Keratinocyte (primary cell): ENCODE measurements at regions not wholly inside any gene's neighbourhood (a gene's known extent, or its start where the extent isn't known, plus 50 kb on each side); places are given as distances from the start of the nearest gene placed in this dataset.

ENCODE experiments used
- DNase-seq: peaks from one replicate; pipeline ENCODE4 v3.0.0-alpha.2; 2011; ENCODE audit warnings: low read depth, missing footprints, low spot score
- FAIRE-seq: peaks from 2 replicates; lab custom pipeline; 2011; peaks lifted over from hg19 to GRCh38; lab: Jason Lieb, UNC
- H2AFZ ChIP-seq: 2 replicates; pipeline ENCODE4 v1.6.0; 2012; ENCODE audit warnings: low read length, control low read depth, inconsistent platforms; ENCODE audit not compliant: control insufficient read depth
- H3K27ac ChIP-seq: 2 replicates; pipeline ENCODE4 v1.5.1; 2011; ENCODE audit warnings: low read length; ENCODE audit not compliant: control insufficient read depth, insufficient read depth
- H3K27me3 ChIP-seq: 3 replicates; pipeline ENCODE4 v1.6.0; 2011; ENCODE audit warnings: low read length; ENCODE audit not compliant: control insufficient read depth, insufficient read depth; ENCODE audit errors: extremely low read depth
- H3K36me3 ChIP-seq, 2 experiments: 2 replicates in 1 of 2; 3 replicates in 1 of 2; pipeline ENCODE4 v1.5.1; 2011; ENCODE audit warnings: low read length in 2 of 2, mild to moderate bottlenecking in 1 of 2; ENCODE audit not compliant: control insufficient read depth in 2 of 2, insufficient read depth in 2 of 2; ENCODE audit errors: extremely low read depth in 1 of 2
- H3K4me1 ChIP-seq: 3 replicates; pipeline ENCODE4 v1.5.1; 2011; ENCODE audit warnings: low read length; ENCODE audit not compliant: control insufficient read depth, insufficient read depth; ENCODE audit errors: extremely low read depth
- H3K4me2 ChIP-seq: 3 replicates; pipeline ENCODE4 v1.6.0; 2011; ENCODE audit warnings: low read depth, low read length; ENCODE audit not compliant: control insufficient read depth, insufficient read depth; ENCODE audit errors: extremely low read depth
- H3K4me3 ChIP-seq, 3 experiments: fragments of 200-600 bp in 1 of 3; sonication (generic) in 1 of 3; 2 replicates in 2 of 3; 3 replicates in 1 of 3; pipeline ENCODE4 v1.5.1; 2011 to 2016; ENCODE audit warnings: low read length in 3 of 3, mild to moderate bottlenecking in 3 of 3, control low read depth in 2 of 3, inconsistent platforms in 1 of 3, low read depth in 1 of 3, mixed read lengths in 1 of 3, mixed run types in 1 of 3, moderate library complexity in 1 of 3; ENCODE audit not compliant: control insufficient read depth in 2 of 3, insufficient read depth in 2 of 3; ENCODE audit errors: extremely low read depth in 1 of 3
- H3K79me2 ChIP-seq: 2 replicates; pipeline ENCODE4 v1.6.0; 2012; ENCODE audit warnings: low read length; ENCODE audit not compliant: control insufficient read depth, insufficient read depth
- H3K9ac ChIP-seq: 3 replicates; pipeline ENCODE4 v1.6.0; 2011; ENCODE audit warnings: low read length; ENCODE audit not compliant: control insufficient read depth, insufficient read depth; ENCODE audit errors: extremely low read depth
- H3K9me1 ChIP-seq: 3 replicates; pipeline ENCODE4 v1.6.0; 2011; ENCODE audit warnings: low read length; ENCODE audit not compliant: control insufficient read depth, insufficient read depth; ENCODE audit errors: extremely low read depth
- H3K9me3 ChIP-seq: 2 replicates; pipeline ENCODE4 v1.5.1; 2012; ENCODE audit warnings: low read depth, low read length; ENCODE audit not compliant: control insufficient read depth
- H4K20me1 ChIP-seq: 3 replicates; pipeline ENCODE4 v1.6.0; 2011; ENCODE audit warnings: low read length; ENCODE audit not compliant: control insufficient read depth, insufficient read depth; ENCODE audit errors: extremely low read depth
- CTCF ChIP-seq, 3 experiments: IDR thresholded peaks in 1 of 3; conservative IDR thresholded peaks in 1 of 3; optimal IDR thresholded peaks in 1 of 3; 2 replicates in 2 of 3; 3 replicates in 1 of 3; pipeline versions ENCODE3 to v1.5.1; 2011; ENCODE audit warnings: low read length in 3 of 3, mild to moderate bottlenecking in 3 of 3, moderate library complexity in 2 of 3, control low read depth in 1 of 3, inconsistent platforms in 1 of 3; ENCODE audit not compliant: insufficient read depth in 2 of 3; ENCODE audit errors: extremely low read depth in 1 of 3
- EZH2 ChIP-seq: IDR thresholded peaks from one replicate; pipeline ENCODE4 v1.6.1; 2012; ENCODE audit warnings: inconsistent platforms, mild to moderate bottlenecking, low read length, moderate library complexity
- dilution Hi-C: fragments of 300-500 bp; cut with MboI; formaldehyde crosslinking; loops from one replicate; pipeline ENCODE4 v1.7.0; 2020; ENCODE audit warnings: low sequenced_read_pairs; ENCODE audit not compliant: extremely low pct_ligation_motif_present

- Histone ChIP-seq H3K27me3 (no peaks in the 10 kb centered on the region), H2AFZ (no peak overlapping the region), H3K4me2 (no peak overlapping the region), H3K36me3 (no peaks in the 10 kb centered on the region), H4K20me1 (no peaks in the 10 kb centered on the region), H3K4me1 (no peaks in the 10 kb centered on the region), H3K4me3 (no peak overlapping the region), H3K9me1 (no peaks in the 10 kb centered on the region), H3K79me2 (no peaks in the 10 kb centered on the region), H3K9me3 (no peaks in the 10 kb centered on the region), H3K9ac (no peak overlapping the region), H3K27ac (no peak overlapping the region)
- FAIRE-seq (no peak), DNase-seq (no peak)
- dilution Hi-C loops = no loop called here
- TF ChIP-seq CTCF (optimal IDR thresholded peaks at IDR 0.05 in 1 of 3, IDR thresholded peaks at IDR 0.05 in 1 of 3, conservative IDR thresholded peaks at IDR 0.05 in 1 of 3; ENCODE audit: extremely low read depth in 1 of 3, insufficient read depth in 2 of 3, low read length in 3 of 3) (no peak), EZH2 (no peak)
Observed at GRCh38 chr7:96531331-96531730, 178.3 kb downstream of the SEM1 start.

- Histone ChIP-seq H4K20me1 (no peaks in the 10 kb centered on the region), H3K4me2 (no peak overlapping the region), H3K36me3 (no peaks in the 10 kb centered on the region), H2AFZ (no peak overlapping the region), H3K9me3 (no peaks in the 10 kb centered on the region), H3K79me2 (no peaks in the 10 kb centered on the region), H3K4me1 (no peaks in the 10 kb centered on the region), H3K4me3 (no peak overlapping the region), H3K27ac (no peak overlapping the region), H3K27me3 (no peaks in the 10 kb centered on the region), H3K9me1 (no peaks in the 10 kb centered on the region), H3K9ac (no peak overlapping the region)
- FAIRE-seq = no peak
- dilution Hi-C loops = no loop called here
- TF ChIP-seq CTCF (optimal IDR thresholded peaks at IDR 0.05 in 1 of 3, IDR thresholded peaks at IDR 0.05 in 1 of 3, conservative IDR thresholded peaks at IDR 0.05 in 1 of 3; ENCODE audit: extremely low read depth in 1 of 3, insufficient read depth in 2 of 3, low read length in 3 of 3) (no peak), EZH2 (no peak)
- no peak for DNase-seq
Observed at GRCh38 chr7:96530786-96531185, 178.9 kb downstream of the SEM1 start.
